ENCODE measurements at regions not wholly inside any gene's neighbourhood (a gene's known extent, or its start where the extent isn't known, plus 50 kb on each side); places are given as distances from the start of the nearest gene placed in this dataset.

GRCh38 chr12:24069532-24070395 is 120.3 kb upstream of the SOX5 start:
- DNase-seq, result no peak

GRCh38 chr12:24066865-24067264 is 117.4 kb upstream of the SOX5 start:
- DNase-seq, result no peak

DNA sequence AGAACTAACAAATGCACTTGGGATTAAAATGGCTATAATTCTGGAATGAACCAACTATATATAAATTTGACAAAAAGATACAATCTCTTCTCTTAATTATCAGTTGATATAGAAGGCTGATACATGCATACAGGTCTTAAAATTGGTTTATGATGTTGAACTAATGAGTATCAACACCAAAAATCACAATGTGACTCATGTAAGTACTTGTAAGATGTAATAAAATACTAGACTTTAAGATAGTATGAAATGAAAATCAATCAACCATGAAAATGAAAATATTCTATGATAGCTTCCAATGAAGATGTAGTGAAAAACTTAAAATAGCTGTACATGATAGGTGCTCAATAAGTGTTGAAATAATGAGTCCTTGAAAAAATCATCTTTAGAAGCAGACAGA is 116.6 kb upstream of the SOX5 start:
- no peak for DNase-seq

DNA sequence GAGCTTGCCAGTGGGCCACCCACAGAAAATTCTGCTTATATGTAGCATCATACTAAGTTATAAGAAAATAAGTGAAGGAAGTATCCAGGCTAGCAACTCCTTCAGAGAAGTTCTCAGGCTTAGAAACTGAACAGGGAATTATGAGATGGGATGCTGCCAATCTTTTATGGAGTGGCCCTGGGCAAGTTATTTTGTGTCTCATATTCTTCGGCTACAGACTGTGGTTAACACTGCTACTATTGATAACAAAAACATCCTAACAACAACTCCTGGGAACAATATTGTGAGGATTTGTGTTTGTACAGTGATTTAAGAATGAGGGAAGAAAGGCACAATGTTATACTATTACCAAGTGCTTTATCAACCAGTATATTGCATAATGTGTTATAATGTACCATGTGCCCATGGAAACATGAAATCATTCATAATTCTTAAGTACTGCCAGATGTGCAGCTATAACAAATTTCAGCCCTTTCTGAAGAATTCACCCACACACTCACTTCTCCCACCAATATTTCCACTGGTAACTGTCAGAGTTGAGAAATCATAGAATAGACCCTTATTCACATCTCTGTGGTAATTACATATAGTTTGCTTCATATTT is 113.3 kb upstream of the SOX5 start:
- no peak for DNase-seq

GRCh38 chr12:24060089-24060488 is 110.6 kb upstream of the SOX5 start:
- DNase-seq, result no peak

GRCh38 chr12:24057920-24058476 is 108.5 kb upstream of the SOX5 start:
- no peak for DNase-seq

DNA sequence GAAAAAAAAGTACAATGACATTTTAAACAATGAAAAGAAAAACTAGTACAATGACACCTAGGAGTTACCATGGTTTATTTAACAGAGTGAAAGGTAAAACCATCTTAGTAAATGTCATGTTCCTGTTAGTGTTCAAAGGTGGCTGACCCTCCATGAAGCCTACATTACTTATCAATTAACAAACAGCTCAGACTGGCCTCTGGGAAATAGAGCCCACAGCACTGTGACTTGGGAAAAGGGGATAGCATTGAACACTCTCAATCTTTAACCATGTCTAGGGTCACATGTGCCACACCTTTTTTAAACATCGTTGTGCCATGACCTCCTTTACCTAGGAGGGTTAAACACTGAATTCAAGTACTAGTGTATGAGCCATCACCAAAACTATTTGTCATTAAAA is 106.3 kb upstream of the SOX5 start:
- no peak for DNase-seq

- DNase-seq, result no peak
These were observed 104.9 kb upstream of the SOX5 start for GRCh38 chr12:24054416-24054815.

DNA sequence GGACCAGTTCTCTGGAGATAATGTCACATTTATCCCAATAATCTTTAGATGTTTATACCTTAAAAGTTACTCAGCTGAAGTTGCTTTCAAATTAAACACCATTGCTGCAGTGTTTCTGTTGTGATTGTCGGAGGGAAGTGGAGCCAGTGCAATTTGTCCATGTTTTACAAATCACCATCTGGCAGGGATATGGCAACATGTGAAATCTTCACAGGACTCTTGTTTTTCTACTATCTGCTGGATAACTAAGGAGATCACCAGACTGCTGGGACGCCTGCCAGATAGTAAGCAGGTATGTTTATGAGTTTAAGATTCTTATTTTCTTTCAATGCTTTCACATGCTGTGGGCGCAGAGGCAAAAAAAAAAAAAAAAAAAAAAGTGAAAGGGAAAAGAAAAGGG is 100.3 kb upstream of the SOX5 start:
- DNase-seq, result no peak

DNA sequence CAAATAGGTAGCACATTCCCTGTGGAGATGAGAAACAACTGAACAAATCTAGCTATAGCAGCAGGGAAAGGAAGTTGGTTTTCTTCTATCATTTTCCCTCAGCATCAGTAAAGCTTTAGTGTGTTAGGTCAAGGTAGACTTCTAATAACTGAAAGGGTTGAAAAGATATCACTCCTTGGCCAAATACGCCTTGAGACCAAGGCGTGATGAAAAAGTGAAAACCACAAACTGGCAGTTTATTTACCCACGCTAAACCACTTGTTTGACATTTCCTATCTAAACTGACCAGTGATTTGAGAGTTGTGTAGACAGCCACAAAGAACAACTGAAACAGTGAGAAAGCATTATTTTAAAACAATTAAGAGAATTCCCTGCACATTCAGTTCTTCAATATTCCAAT is 99.6 kb upstream of the SOX5 start:
- DNase-seq, result no peak

DNA sequence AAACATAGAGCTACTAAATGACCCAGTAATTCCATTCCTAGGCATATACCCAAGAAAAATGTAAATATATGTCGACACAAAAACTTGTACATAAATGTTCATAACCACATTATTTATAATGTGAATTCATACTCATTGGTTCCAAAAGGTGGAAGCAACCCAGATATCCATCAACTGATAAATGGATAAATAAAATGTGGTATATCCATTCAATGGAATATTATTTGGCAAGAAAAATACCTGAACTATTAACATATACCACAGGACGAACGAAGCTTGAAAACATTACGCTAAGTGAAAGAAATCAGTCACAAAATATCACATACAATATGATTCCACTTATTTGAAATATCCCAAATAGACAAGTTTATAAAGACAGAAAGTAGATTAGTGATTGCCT is 99.0 kb upstream of the SOX5 start:
- no peak for DNase-seq

- no peak for DNase-seq
These were observed 97.9 kb upstream of the SOX5 start for GRCh38 chr12:24047326-24047725.

DNA sequence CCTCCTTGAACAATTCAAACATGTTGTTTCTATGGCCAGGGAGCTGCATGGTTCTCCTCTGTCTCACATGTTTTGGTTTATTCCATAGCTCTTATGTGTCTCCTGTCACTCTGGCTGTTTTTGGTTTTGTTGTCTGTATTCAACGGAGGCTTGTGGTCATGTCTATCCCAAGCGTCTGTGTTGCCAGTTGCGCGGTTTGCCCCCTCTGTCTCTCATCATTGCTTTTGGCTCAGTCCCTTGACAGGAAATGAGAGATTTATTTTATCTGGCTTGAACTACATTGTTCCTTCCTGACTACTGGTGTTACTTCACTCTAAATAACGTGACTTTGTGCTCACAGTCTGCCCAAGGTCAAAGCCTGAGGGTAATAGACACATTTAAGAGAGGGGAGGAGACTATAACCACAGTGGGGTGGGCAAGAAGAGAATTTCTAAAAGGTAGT is 96.4 kb upstream of the SOX5 start:
- no peak for DNase-seq

DNA sequence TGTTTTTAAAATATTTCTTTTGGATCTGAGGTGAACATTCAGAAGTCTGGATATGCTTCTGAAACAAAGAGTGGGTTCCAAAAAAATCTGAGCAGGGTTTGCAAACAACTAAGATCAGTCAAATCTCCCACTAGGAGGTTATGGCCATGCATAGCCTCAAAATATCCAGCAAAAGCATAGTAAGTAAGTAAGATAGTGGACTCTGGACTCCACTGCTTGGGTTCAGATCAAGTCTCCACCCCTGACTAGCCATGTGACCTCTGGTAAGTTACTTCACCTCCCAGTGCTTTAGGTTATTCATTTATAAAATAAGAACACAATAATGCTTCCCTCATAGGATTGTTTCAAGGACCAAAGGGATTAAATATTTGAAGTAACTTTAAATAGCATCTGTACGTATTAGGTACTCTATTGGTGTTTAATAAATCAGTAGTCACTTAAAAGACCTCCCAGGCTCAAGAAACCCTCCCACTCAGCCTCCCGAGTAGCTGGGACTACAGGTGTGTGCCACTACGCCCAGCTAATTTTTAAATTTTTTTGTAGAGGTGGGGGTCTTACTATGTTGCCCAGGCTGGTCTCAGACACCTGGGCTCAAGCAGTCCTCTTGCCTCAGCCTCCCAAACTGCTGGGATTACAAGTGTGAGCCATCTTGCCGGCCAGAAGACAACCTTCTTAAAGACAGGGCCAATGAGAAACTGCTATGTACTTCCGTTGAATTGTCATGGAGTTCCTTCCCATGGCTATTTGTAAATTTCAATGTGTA is 95.7 kb upstream of the SOX5 start:
- DNase-seq, result no peak

GRCh38 chr12:24042651-24043050 is 93.2 kb upstream of the SOX5 start:
- DNase-seq, result no peak

- no peak for DNase-seq
These were observed 89.6 kb upstream of the SOX5 start for GRCh38 chr12:24039113-24039525.

- DNase-seq, result no peak
These were observed 88.9 kb upstream of the SOX5 start for GRCh38 chr12:24038211-24038997.

DNA sequence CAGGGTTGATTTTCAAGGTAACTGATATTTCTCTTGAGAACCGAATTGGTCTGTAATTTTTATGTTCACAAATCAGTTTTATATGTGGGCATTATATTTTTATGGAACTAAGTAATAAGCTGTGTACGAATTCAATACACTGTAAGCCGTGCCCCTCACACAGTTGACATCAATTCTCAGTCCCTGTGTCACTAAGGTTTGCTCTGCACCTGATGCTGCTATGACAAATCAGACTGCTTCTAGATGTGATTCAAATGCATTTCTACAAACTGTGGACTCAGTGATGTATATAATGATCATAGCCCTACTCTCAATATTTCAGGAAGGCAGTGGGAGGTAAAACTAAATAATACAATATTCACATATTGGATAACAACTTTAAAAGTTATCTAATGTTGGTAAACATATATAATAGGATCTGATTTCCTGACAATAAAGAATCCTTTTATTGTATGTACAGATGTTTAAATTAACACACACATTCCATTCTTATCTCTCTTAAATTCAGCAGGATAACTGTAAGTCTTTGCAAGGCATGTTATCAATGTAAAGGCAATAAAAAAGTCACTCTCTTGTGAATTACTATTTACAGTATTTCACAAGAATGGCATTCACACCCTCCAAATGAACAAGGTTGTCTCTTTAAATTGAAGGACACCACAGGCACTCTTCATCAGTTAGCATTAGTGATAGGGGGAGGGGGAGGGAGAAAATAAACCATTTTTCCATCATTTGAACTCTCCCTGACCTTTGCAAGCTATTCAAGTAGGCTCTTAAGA is 87.2 kb upstream of the SOX5 start:
- DNase-seq, result no peak

DNA sequence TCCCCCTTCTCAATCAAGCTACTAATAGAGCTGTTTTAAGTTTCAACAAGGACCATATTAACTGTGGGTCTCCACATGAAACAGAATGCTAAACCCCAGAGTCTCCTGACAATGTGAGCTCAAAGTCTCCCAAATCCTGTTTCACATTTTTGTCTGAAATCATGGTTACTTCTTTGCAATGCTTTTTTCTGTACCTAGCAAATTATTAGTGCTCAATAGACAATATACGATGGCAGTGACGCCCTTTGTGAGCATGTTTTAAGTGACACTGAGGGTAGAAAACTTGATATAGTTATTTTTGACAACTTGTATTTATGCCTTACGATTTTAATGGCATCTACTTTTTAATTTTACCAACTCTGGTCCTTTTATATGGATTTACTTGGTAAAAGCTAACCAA is 85.4 kb upstream of the SOX5 start:
- DNase-seq, result no peak

GRCh38 chr12:24034160-24034559 is 84.7 kb upstream of the SOX5 start:
- DNase-seq, result no peak

DNA sequence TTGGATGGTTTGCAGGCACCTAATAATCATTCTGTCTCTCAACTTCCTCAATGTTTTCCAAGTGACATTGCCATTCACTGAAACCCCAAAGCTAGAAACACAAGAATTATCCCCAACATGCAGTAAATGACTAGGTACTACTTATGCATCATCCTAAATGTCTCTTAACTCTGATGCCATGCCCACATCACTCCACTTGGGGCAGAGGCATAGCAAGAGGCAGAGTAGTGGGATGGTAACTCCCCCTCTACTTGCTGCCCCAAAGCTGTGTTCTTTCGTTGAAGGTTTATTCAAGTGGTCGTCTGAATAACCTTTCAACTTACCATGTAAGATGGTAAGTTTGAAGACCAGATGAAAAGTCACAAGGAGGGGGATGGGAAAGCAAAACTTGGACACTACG is 77.9 kb upstream of the SOX5 start:
- no peak for DNase-seq
